Neural cell (in vitro differentiated cells): ENCODE measurements at regions not wholly inside any gene's neighbourhood (a gene's known extent, or its start where the extent isn't known, plus 50 kb on each side); places are given as distances from the start of the nearest gene placed in this dataset.

Source experiments
- EP300 ChIP-seq: fragments of 450-650 bp; conservative IDR thresholded peaks from 2 replicates; pipeline ENCODE4 v1.6.1; 2014; ENCODE audit warnings: antibody characterized with exemption, mild to moderate bottlenecking, moderate library complexity; ENCODE audit not compliant: poor library complexity, severe bottlenecking
- EZH2 ChIP-seq: fragments of 200-600, 300-800 bp; shearing (Covaris generic), sonication (generic); IDR thresholded peaks from 2 replicates; pipeline ENCODE4 v1.6.1; 2014; ENCODE audit warnings: antibody characterized with exemption, low read length, borderline replicate concordance, mild to moderate bottlenecking; ENCODE audit not compliant: insufficient read depth, poor library complexity, severe bottlenecking
- POLR2AphosphoS5 ChIP-seq: IDR thresholded peaks from 2 replicates; pipeline ENCODE4 v1.6.1; 2012
- REST ChIP-seq: IDR thresholded peaks from 2 replicates; pipeline ENCODE4 v1.6.1; 2012; ENCODE audit warnings: borderline replicate concordance
- SMC3 ChIP-seq: fragments of 450-650 bp; conservative IDR thresholded peaks from 2 replicates; pipeline ENCODE4 v1.6.1; 2014; ENCODE audit warnings: antibody characterized with exemption, mild to moderate bottlenecking, moderate library complexity; ENCODE audit not compliant: poor library complexity
- TAF1 ChIP-seq: IDR thresholded peaks from 2 replicates; pipeline ENCODE4 v1.6.1; 2012; ENCODE audit warnings: low read depth
- TF ChIP-seq, protein P1 (sequence below): fragments of 450-650 bp; IDR thresholded peaks from 2 replicates; pipeline ENCODE4 v1.5.1; 2014; ENCODE audit warnings: antibody characterized with exemption, mild to moderate bottlenecking, moderate library complexity; ENCODE audit not compliant: poor library complexity, severe bottlenecking

DNA sequence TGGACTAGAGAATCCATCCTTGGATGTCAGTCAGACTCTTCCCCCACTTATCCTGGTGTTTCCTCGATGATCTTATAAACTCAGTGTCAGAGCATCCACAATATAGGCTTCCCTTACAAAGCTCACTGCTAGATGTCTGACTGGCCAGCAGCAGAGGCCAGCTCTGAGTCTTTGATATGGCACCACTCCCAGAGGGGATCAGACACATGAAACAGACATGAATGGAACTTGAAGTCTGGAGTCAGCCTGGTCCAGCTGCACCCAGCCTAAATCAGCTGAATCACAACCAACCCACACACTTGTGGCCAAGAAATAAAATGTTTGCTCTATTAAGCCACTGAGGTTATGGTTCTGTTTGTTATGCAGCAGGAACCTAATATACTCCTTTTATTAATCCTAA lies 129.6 kb upstream of the MED14 start:
- no peak for TF ChIP-seq EZH2
- TF ChIP-seq, protein P1, sequence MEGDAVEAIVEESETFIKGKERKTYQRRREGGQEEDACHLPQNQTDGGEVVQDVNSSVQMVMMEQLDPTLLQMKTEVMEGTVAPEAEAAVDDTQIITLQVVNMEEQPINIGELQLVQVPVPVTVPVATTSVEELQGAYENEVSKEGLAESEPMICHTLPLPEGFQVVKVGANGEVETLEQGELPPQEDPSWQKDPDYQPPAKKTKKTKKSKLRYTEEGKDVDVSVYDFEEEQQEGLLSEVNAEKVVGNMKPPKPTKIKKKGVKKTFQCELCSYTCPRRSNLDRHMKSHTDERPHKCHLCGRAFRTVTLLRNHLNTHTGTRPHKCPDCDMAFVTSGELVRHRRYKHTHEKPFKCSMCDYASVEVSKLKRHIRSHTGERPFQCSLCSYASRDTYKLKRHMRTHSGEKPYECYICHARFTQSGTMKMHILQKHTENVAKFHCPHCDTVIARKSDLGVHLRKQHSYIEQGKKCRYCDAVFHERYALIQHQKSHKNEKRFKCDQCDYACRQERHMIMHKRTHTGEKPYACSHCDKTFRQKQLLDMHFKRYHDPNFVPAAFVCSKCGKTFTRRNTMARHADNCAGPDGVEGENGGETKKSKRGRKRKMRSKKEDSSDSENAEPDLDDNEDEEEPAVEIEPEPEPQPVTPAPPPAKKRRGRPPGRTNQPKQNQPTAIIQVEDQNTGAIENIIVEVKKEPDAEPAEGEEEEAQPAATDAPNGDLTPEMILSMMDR: no peak
- no peak for TF ChIP-seq POLR2AphosphoS5
- TF ChIP-seq EP300: no peak
- no peak for TF ChIP-seq SMC3
- no peak for TF ChIP-seq TAF1
- TF ChIP-seq REST: no peak
